ENCODE measurements at regions not wholly inside any gene's neighbourhood (a gene's known extent, or its start where the extent isn't known, plus 50 kb on each side); places are given as distances from the start of the nearest gene placed in this dataset.

DNA sequence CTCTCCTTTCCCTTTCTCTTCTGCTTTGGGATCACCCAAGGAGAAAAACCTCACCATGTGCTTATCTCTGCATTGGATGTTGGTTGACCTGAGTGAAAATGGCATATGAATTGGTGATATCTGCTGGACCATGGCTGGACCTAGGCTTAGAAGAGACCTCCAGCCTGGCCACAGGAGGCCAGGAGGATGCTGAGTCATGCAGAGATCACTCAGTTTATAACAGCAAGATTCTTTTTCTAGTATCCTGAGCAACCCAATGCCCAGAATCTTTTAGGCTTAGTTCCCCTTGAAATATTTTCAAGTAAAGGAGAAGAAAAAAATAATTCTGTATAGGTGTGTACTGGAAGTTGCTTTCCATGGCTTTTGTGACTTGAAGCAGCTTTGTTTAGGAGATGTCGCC is 236.3 kb downstream of the KLF6 start:
- TF ChIP-seq, protein P1, sequence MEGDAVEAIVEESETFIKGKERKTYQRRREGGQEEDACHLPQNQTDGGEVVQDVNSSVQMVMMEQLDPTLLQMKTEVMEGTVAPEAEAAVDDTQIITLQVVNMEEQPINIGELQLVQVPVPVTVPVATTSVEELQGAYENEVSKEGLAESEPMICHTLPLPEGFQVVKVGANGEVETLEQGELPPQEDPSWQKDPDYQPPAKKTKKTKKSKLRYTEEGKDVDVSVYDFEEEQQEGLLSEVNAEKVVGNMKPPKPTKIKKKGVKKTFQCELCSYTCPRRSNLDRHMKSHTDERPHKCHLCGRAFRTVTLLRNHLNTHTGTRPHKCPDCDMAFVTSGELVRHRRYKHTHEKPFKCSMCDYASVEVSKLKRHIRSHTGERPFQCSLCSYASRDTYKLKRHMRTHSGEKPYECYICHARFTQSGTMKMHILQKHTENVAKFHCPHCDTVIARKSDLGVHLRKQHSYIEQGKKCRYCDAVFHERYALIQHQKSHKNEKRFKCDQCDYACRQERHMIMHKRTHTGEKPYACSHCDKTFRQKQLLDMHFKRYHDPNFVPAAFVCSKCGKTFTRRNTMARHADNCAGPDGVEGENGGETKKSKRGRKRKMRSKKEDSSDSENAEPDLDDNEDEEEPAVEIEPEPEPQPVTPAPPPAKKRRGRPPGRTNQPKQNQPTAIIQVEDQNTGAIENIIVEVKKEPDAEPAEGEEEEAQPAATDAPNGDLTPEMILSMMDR (IDR thresholded peaks at IDR 0.05; ENCODE audit: low read depth, low read length, poor library complexity, severe bottlenecking): no peak
- no peak for TF ChIP-seq EZH2phosphoT487 (IDR thresholded peaks at IDR 0.05; ENCODE audit: borderline replicate concordance, low read length)
